GM06990 (cell line): ENCODE measurements at regions not wholly inside any gene's neighbourhood (a gene's known extent, or its start where the extent isn't known, plus 50 kb on each side); places are given as distances from the start of the nearest gene placed in this dataset.

Experiments
- DNase-seq: peaks from one replicate; pipeline ENCODE4 v3.0.0-alpha.2; 2011; ENCODE audit not compliant: insufficient read length; ENCODE audit errors: extremely low read depth
- H3K27me3 ChIP-seq: replicated peaks from 2 replicates; pipeline ENCODE4 v1.6.0; 2011; ENCODE audit warnings: low read length; ENCODE audit not compliant: control insufficient read depth, insufficient read depth
- H3K36me3 ChIP-seq: 2 replicates; pipeline ENCODE4 v1.5.1; 2011; ENCODE audit warnings: low read length; ENCODE audit not compliant: control insufficient read depth, insufficient read depth
- H3K4me3 ChIP-seq: replicated peaks from 2 replicates; pipeline ENCODE4 v1.5.1; 2011; ENCODE audit warnings: low read depth, mild to moderate bottlenecking, control low read depth, low read length
- TF ChIP-seq, protein P1 (sequence below): IDR thresholded peaks from 2 replicates; pipeline ENCODE4 v1.5.1; 2011; ENCODE audit warnings: low read length, control low read depth, mild to moderate bottlenecking, inconsistent platforms; ENCODE audit not compliant: insufficient read depth, poor library complexity, severe bottlenecking

- Histone ChIP-seq H3K27me3 (no peaks in the 10 kb centered on the region; the same call in 1 of the 2 replicates), H3K4me3 (no peak overlapping the region), H3K36me3 (no peaks in the 10 kb centered on the region)
- TF ChIP-seq, protein P1, sequence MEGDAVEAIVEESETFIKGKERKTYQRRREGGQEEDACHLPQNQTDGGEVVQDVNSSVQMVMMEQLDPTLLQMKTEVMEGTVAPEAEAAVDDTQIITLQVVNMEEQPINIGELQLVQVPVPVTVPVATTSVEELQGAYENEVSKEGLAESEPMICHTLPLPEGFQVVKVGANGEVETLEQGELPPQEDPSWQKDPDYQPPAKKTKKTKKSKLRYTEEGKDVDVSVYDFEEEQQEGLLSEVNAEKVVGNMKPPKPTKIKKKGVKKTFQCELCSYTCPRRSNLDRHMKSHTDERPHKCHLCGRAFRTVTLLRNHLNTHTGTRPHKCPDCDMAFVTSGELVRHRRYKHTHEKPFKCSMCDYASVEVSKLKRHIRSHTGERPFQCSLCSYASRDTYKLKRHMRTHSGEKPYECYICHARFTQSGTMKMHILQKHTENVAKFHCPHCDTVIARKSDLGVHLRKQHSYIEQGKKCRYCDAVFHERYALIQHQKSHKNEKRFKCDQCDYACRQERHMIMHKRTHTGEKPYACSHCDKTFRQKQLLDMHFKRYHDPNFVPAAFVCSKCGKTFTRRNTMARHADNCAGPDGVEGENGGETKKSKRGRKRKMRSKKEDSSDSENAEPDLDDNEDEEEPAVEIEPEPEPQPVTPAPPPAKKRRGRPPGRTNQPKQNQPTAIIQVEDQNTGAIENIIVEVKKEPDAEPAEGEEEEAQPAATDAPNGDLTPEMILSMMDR, result no peak
- no peak for DNase-seq
These were observed 211.5 kb upstream of the C14orf180 start for GRCh38 chr14:104367866-104368750.

GRCh38 chr14:104368751-104369100 is 210.8 kb upstream of the C14orf180 start:
- Histone ChIP-seq H3K4me3 (no peak overlapping the region), H3K36me3 (no peaks in the 10 kb centered on the region), H3K27me3 (no peaks in the 10 kb centered on the region; the same call in 1 of the 2 replicates)
- DNase-seq, result no peak
- TF ChIP-seq, protein P1, result no peak

DNA sequence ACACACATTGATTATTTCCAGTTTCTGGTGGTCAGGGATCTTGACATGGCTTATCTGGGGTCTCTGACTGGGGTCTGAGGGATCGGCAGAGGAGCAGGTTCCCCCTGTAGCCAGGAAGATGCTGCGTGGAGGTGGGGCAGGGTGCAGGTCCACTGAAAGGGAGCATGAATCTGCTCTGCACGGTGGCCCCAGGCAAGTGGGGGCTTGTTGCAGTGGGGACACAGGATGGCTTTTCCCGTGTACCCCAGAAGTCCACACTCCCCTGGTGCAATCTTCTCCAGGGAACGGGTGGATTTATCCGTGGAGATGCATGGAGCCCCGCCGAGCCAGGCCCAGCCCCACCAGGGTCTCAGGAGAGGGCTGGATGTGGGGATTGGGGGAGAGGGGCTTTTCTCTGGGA is 210.4 kb upstream of the C14orf180 start:
- no peak for DNase-seq
- Histone ChIP-seq H3K4me3 (no peak overlapping the region), H3K27me3 (no peaks in the 10 kb centered on the region; the same call in 1 of the 2 replicates), H3K36me3 (no peaks in the 10 kb centered on the region)
- TF ChIP-seq, protein P1, result no peak

GRCh38 chr14:104370256-104370870 is 209.2 kb upstream of the C14orf180 start:
- Histone ChIP-seq H3K27me3 (no peaks in the 10 kb centered on the region; the same call in 1 of the 2 replicates), H3K36me3 (no peaks in the 10 kb centered on the region), H3K4me3 (no peak overlapping the region)
- no peak for DNase-seq
- TF ChIP-seq, protein P1, result peak; percentile 21

DNA sequence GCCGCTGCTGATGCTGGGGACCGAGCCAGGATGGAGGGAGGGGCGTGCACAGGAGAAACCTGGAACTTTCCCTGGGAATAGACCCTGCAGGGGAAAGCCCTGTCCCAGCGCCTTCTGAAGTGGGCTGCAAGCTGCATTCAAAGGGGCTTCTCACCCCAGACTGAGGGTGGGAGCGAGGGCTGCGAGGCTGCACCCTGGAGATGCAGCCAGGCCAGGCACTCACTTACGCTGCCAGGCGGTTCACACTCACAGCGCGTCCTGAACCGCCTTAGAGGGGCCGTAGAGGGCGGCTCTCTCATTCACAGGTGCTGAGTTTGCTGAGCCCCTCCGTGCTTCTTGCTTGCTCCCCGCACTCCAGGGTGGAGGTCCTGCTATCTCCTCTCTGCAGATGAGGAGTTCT is 208.5 kb upstream of the C14orf180 start:
- TF ChIP-seq, protein P1, result no peak
- H3K4me3 ChIP-seq, result no peak overlapping the region
- no peaks in the 10 kb centered on the region for H3K36me3 ChIP-seq
- no peak for DNase-seq
- no peaks in the 10 kb centered on the region; the same call in 1 of the 2 replicates for H3K27me3 ChIP-seq
